ENCODE measurements at regions not wholly inside any gene's neighbourhood (a gene's known extent, or its start where the extent isn't known, plus 50 kb on each side); places are given as distances from the start of the nearest gene placed in this dataset.

DNA sequence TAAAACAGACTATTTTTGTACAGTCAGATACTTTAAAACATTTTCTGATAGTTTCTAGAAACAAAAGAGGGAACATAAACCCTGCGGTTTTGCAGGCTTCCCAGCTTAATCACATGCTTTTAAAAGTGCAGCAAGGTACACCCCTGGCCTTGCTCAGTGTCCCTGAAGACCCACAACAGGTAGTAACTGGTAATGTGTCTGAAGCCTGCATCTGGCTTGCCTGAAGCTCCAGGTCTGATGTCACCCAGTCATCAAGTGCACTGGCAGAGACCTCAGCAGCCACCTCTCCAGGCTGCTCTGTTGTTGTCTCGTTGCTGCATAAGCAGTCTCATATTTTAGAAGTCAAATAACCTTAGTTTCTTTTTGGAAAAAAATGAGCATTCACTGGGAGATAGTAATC is 376.1 kb upstream of the MTPN start:
- CTCF ChIA-PET, result no interaction called here
- TF ChIP-seq FOS (IDR thresholded peaks at IDR 0.05; ENCODE audit: borderline replicate concordance, insufficient read depth, low read length) (no peak), JUN (IDR thresholded peaks at IDR 0.05; ENCODE audit: borderline replicate concordance, insufficient read depth, insufficient read length, low read depth) (no peak), MYC (IDR thresholded peaks at IDR 0.05; ENCODE audit: low read depth, low read length) (no peak)
- TF ChIP-seq, protein P1, sequence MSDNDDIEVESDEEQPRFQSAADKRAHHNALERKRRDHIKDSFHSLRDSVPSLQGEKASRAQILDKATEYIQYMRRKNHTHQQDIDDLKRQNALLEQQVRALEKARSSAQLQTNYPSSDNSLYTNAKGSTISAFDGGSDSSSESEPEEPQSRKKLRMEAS (IDR thresholded peaks at IDR 0.05; ENCODE audit: insufficient read depth, insufficient read length), result no peak
- TF ChIP-seq, protein P2, sequence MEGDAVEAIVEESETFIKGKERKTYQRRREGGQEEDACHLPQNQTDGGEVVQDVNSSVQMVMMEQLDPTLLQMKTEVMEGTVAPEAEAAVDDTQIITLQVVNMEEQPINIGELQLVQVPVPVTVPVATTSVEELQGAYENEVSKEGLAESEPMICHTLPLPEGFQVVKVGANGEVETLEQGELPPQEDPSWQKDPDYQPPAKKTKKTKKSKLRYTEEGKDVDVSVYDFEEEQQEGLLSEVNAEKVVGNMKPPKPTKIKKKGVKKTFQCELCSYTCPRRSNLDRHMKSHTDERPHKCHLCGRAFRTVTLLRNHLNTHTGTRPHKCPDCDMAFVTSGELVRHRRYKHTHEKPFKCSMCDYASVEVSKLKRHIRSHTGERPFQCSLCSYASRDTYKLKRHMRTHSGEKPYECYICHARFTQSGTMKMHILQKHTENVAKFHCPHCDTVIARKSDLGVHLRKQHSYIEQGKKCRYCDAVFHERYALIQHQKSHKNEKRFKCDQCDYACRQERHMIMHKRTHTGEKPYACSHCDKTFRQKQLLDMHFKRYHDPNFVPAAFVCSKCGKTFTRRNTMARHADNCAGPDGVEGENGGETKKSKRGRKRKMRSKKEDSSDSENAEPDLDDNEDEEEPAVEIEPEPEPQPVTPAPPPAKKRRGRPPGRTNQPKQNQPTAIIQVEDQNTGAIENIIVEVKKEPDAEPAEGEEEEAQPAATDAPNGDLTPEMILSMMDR (IDR thresholded peaks at IDR 0.05; ENCODE audit: extremely low read depth in 1 of 2, insufficient read depth in 1 of 2, low read depth in 1 of 2, low read length in 2 of 2), result no peak
- DNase-seq (ENCODE audit: low read depth, low spot score), result no peak

DNA sequence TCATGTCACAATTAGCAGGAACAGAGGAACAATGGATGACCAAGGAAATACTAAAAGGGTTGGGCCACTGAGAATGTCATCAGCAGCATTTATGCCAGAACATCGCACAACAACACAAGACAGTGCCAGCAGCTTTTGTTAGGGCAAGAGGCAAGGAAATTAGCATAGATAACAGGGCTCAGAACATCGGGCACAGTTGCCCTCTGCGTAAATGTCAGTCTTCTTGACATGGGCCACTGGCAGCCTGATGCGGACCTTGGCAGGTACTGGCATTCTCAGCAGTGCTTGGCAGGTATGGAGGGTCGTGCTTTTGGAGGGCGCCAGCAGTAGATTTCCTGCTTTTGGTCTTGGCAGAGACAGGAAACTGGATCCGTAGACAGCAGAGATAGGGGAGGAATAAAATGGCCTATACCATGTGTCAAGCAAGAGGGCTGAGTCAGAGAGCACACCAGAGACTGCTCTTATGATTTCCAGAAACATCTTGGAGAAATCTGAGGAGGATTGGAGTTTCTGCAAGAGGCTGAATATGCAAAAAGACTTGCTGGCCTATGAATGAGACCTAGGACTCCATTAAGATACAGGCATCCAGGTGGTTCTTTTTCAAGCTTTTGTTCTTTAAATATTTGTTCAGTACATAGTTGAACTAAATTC is 371.5 kb upstream of the MTPN start:
- dilution Hi-C loops (cut with MboI; ENCODE audit: extremely low pct_ligation_motif_present, low sequenced_read_pairs), result no loop called here
- H3K79me2 ChIP-seq (ENCODE audit: control insufficient read depth, insufficient read depth, low read length), result no peaks in the 10 kb centered on the region
- ChIA-PET POLR2A (no interaction called here), CTCF (no interaction called here)
- H2AFZ ChIP-seq (ENCODE audit: low read depth, low read length), result no peak overlapping the region
- no peaks in the 10 kb centered on the region for H4K20me1 ChIP-seq (replicated peaks; ENCODE audit: control insufficient read depth, extremely low read depth, insufficient read depth, low read length)
- TF ChIP-seq EZH2 (IDR thresholded peaks at IDR 0.05; ENCODE audit: borderline replicate concordance, low read depth, low read length, severe bottlenecking) (no peak), FOS (IDR thresholded peaks at IDR 0.05; ENCODE audit: borderline replicate concordance, insufficient read depth, low read length) (no peak), GATA2 (IDR thresholded peaks at IDR 0.05; ENCODE audit: insufficient read depth, insufficient read length, low read depth, low read length) (no peak)
- H3K27ac ChIP-seq (ENCODE audit: insufficient read depth, low read depth, low read length), result no peak overlapping the region
- H3K36me3 ChIP-seq (ENCODE audit: control insufficient read depth in 2 of 2, extremely low read depth in 1 of 2, insufficient read depth in 2 of 2, low read length in 2 of 2), result no peaks in the 10 kb centered on the region
- no peak for FAIRE-seq
- no peak for DNase-seq (ENCODE audit: low read depth, low spot score)
- H3K9ac ChIP-seq (replicated peaks; ENCODE audit: extremely low read depth, insufficient read depth, low read length), result no peak overlapping the region
- BruUV-seq (replicated peaks), result no TSS peak
- no peak overlapping the region for H3K4me3 ChIP-seq (replicated peaks in 1 of 3; ENCODE audit: insufficient read depth in 1 of 3, low read depth in 1 of 3, low read length in 3 of 3)
- no peaks in the 10 kb centered on the region for H3K4me1 ChIP-seq (ENCODE audit: control insufficient read depth, extremely low read depth, insufficient read depth, low read length)
- intact Hi-C loops (cut with micrococcal nuclease), result no loop called here
- peaks cover 5% of the 10 kb centered on the region for H3K9me3 ChIP-seq (replicated peaks; ENCODE audit: control insufficient read depth, insufficient read depth, low read length)
- no peaks in the 10 kb centered on the region for H3K9me1 ChIP-seq (replicated peaks; ENCODE audit: control insufficient read depth, extremely low read depth, insufficient read depth, low read length)
- no peaks in the 10 kb centered on the region for H3K27me3 ChIP-seq (ENCODE audit: control insufficient read depth in 2 of 2, insufficient read depth in 2 of 2, low read length in 2 of 2)
- H3K4me2 ChIP-seq (ENCODE audit: insufficient read depth, low read length), result no peak overlapping the region

More for the DNA sequence above, 376.1 kb upstream of the MTPN start:
- Histone ChIP-seq H3K9me1 (replicated peaks; ENCODE audit: control insufficient read depth, extremely low read depth, insufficient read depth, low read length) (no peaks in the 10 kb centered on the region), H3K27me3 (ENCODE audit: control insufficient read depth in 2 of 2, insufficient read depth in 2 of 2, low read length in 2 of 2) (no peaks in the 10 kb centered on the region), H4K20me1 (replicated peaks; ENCODE audit: control insufficient read depth, extremely low read depth, insufficient read depth, low read length) (no peaks in the 10 kb centered on the region), H2AFZ (ENCODE audit: low read depth, low read length) (no peak overlapping the region), H3K9ac (replicated peaks; ENCODE audit: extremely low read depth, insufficient read depth, low read length) (no peak overlapping the region), H3K4me2 (ENCODE audit: insufficient read depth, low read length) (no peak overlapping the region), H3K79me2 (ENCODE audit: control insufficient read depth, insufficient read depth, low read length) (no peaks in the 10 kb centered on the region), H3K4me1 (ENCODE audit: control insufficient read depth, extremely low read depth, insufficient read depth, low read length) (no peaks in the 10 kb centered on the region), H3K4me3 (replicated peaks in 1 of 3; ENCODE audit: insufficient read depth in 1 of 3, low read depth in 1 of 3, low read length in 3 of 3) (no peak overlapping the region), H3K9me3 (replicated peaks; ENCODE audit: control insufficient read depth, insufficient read depth, low read length) (peaks cover 5% of the 10 kb centered on the region), H3K36me3 (ENCODE audit: control insufficient read depth in 2 of 2, extremely low read depth in 1 of 2, insufficient read depth in 2 of 2, low read length in 2 of 2) (no peaks in the 10 kb centered on the region), H3K27ac (ENCODE audit: insufficient read depth, low read depth, low read length) (no peak overlapping the region)
- FAIRE-seq, result no peak
- POLR2A ChIA-PET, result no interaction called here
- BruUV-seq (replicated peaks), result no TSS peak
- intact Hi-C loops (cut with micrococcal nuclease) (no loop called here), dilution Hi-C loops (cut with MboI; ENCODE audit: extremely low pct_ligation_motif_present, low sequenced_read_pairs) (no loop called here)

All from endothelial cell of umbilical vein (primary cell).